GM19452 (cell line): ENCODE measurements at regions not wholly inside any gene's neighbourhood (a gene's known extent, or its start where the extent isn't known, plus 50 kb on each side); places are given as distances from the start of the nearest gene placed in this dataset.

Experiments used
- ATAC-seq: cut with Tn5 transposase; IDR thresholded peaks from one replicate; pipeline ENCODE4 v1.9.1; 2021; ENCODE audit not compliant: unreplicated experiment

- no peak for ATAC-seq
These were observed 395.4 kb upstream of the ITGA1 start for GRCh38 chr5:52392321-52392720.

GRCh38 chr5:52409835-52410234, 377.9 kb upstream of the ITGA1 start:
- ATAC-seq: no peak

GRCh38 chr5:52419357-52419756, 368.4 kb upstream of the ITGA1 start:
- ATAC-seq: no peak

GRCh38 chr5:52427615-52428014, 360.1 kb upstream of the ITGA1 start:
- ATAC-seq: no peak

- no peak for ATAC-seq
These were observed 358.7 kb upstream of the ITGA1 start for GRCh38 chr5:52428977-52429489.

GRCh38 chr5:52441768-52442167, 345.9 kb upstream of the ITGA1 start:
- no peak for ATAC-seq

- ATAC-seq: no peak
These were observed 344.5 kb upstream of the ITGA1 start for GRCh38 chr5:52443187-52443586.

GRCh38 chr5:52448111-52448510, 339.6 kb upstream of the ITGA1 start:
- no peak for ATAC-seq

- no peak for ATAC-seq
These were observed 338.2 kb upstream of the ITGA1 start for GRCh38 chr5:52449516-52449915.

- no peak for ATAC-seq
These were observed 335.6 kb upstream of the ITGA1 start for GRCh38 chr5:52452098-52452497.

- ATAC-seq: no peak
These were observed 334.5 kb upstream of the ITGA1 start for GRCh38 chr5:52453176-52453575.

- no peak for ATAC-seq
These were observed 331.8 kb upstream of the ITGA1 start for GRCh38 chr5:52455920-52456319.

- ATAC-seq: no peak
These were observed 329.9 kb upstream of the ITGA1 start for GRCh38 chr5:52457810-52458209.

- no peak for ATAC-seq
These were observed 321.6 kb upstream of the ITGA1 start for GRCh38 chr5:52466113-52466512.

- no peak for ATAC-seq
These were observed 320.8 kb upstream of the ITGA1 start for GRCh38 chr5:52466749-52467520.

- no peak for ATAC-seq
These were observed 318.7 kb upstream of the ITGA1 start for GRCh38 chr5:52468976-52469375.

GRCh38 chr5:52469420-52469819, 318.3 kb upstream of the ITGA1 start:
- ATAC-seq: peak; percentile 72

- no peak for ATAC-seq
These were observed 317.9 kb upstream of the ITGA1 start for GRCh38 chr5:52469835-52470234.

- ATAC-seq: no peak
These were observed 311.4 kb upstream of the ITGA1 start for GRCh38 chr5:52476346-52476745.

- ATAC-seq: no peak
These were observed 306.5 kb upstream of the ITGA1 start for GRCh38 chr5:52481201-52481600.

GRCh38 chr5:52481851-52482250, 305.9 kb upstream of the ITGA1 start:
- ATAC-seq: no peak

- ATAC-seq: no peak
These were observed 296.5 kb upstream of the ITGA1 start for GRCh38 chr5:52491071-52491787.
